H9 (cell line): ENCODE measurements at regions not wholly inside any gene's neighbourhood (a gene's known extent, or its start where the extent isn't known, plus 50 kb on each side); places are given as distances from the start of the nearest gene placed in this dataset.

Experiments used
- DNase-seq: peaks from one replicate; pipeline ENCODE4 v3.0.0-alpha.2; 2017
- H2AFZ ChIP-seq: one replicate; pipeline ENCODE4 v1.6.1; 2013; ENCODE audit warnings: mild to moderate bottlenecking, low read length, control low read depth, moderate library complexity
- H2AK5ac ChIP-seq: 2 replicates; pipeline ENCODE4 v1.6.1; 2013; ENCODE audit warnings: low read length, control low read depth, mixed read lengths; ENCODE audit not compliant: insufficient read length
- H2BK120ac ChIP-seq: one replicate; pipeline ENCODE4 v1.6.1; 2013; ENCODE audit warnings: low read depth, mild to moderate bottlenecking, low read length, control low read depth, inconsistent platforms; ENCODE audit not compliant: poor library complexity, severe bottlenecking
- H2BK12ac ChIP-seq: 2 replicates; pipeline ENCODE4 v1.6.1; 2013; ENCODE audit warnings: low read length, control low read depth, mixed read lengths, low read depth; ENCODE audit not compliant: insufficient read length
- H2BK15ac ChIP-seq: 2 replicates; pipeline ENCODE4 v1.6.1; 2013; ENCODE audit warnings: low read depth, low read length, control low read depth
- H2BK20ac ChIP-seq: one replicate; pipeline ENCODE4 v1.6.1; 2013; ENCODE audit warnings: low read depth, mild to moderate bottlenecking, low read length, control low read depth, inconsistent platforms; ENCODE audit not compliant: poor library complexity, severe bottlenecking
- H2BK5ac ChIP-seq: 2 replicates; pipeline ENCODE4 v1.6.1; 2013; ENCODE audit warnings: low read length, control low read depth, mixed read lengths; ENCODE audit not compliant: insufficient read length
- H3K14ac ChIP-seq: 2 replicates; pipeline ENCODE4 v1.6.1; 2013; ENCODE audit warnings: low read length, control low read depth; ENCODE audit not compliant: insufficient read depth
- H3K18ac ChIP-seq: 2 replicates; pipeline ENCODE4 v1.6.1; 2013; ENCODE audit warnings: low read depth, mild to moderate bottlenecking, mixed read lengths, low read length, control low read depth; ENCODE audit not compliant: insufficient read length
- H3K23ac ChIP-seq: 2 replicates; pipeline ENCODE4 v1.6.1; 2013; ENCODE audit warnings: low read length, control low read depth, mixed read lengths, low read depth; ENCODE audit not compliant: insufficient read length
- H3K23me2 ChIP-seq: 2 replicates; pipeline ENCODE4 v1.6.1; 2013; ENCODE audit warnings: low read depth, mild to moderate bottlenecking, mixed read lengths, low read length, control low read depth; ENCODE audit not compliant: insufficient read length, poor library complexity, severe bottlenecking
- H3K27ac ChIP-seq: 2 replicates; pipeline ENCODE4 v1.5.1; 2013; ENCODE audit warnings: low read length, control low read depth, mixed read lengths, low read depth; ENCODE audit not compliant: insufficient read length
- H3K27me3 ChIP-seq: 2 replicates; pipeline ENCODE4 v1.6.1; 2013; ENCODE audit warnings: low read length, control low read depth, inconsistent platforms; ENCODE audit not compliant: insufficient read depth
- H3K4ac ChIP-seq: 2 replicates; pipeline ENCODE4 v1.6.1; 2013; ENCODE audit warnings: low read depth, mild to moderate bottlenecking, control low read depth, inconsistent platforms, low read length, moderate library complexity
- H3K4me1 ChIP-seq: 2 replicates; pipeline ENCODE4 v1.6.1; 2013; ENCODE audit warnings: low read length, control low read depth, inconsistent platforms; ENCODE audit not compliant: insufficient read depth
- H3K4me2 ChIP-seq: 2 replicates; pipeline ENCODE4 v1.6.1; 2013; ENCODE audit warnings: low read length, control low read depth, mixed read lengths; ENCODE audit not compliant: insufficient read length, insufficient read depth
- H3K56ac ChIP-seq: 2 replicates; pipeline ENCODE4 v1.6.1; 2013; ENCODE audit warnings: low read depth, mild to moderate bottlenecking, mixed read lengths, low read length, control low read depth; ENCODE audit not compliant: insufficient read length
- H3K79me1 ChIP-seq: 2 replicates; pipeline ENCODE4 v1.6.1; 2013; ENCODE audit warnings: low read depth, mild to moderate bottlenecking, moderate library complexity, low read length, control low read depth, inconsistent platforms; ENCODE audit not compliant: insufficient read depth, poor library complexity, severe bottlenecking
- H3K79me2 ChIP-seq: 2 replicates; pipeline ENCODE4 v1.6.1; 2013; ENCODE audit warnings: low read length, control low read depth, inconsistent platforms; ENCODE audit not compliant: insufficient read depth
- H3K9ac ChIP-seq: 2 replicates; pipeline ENCODE4 v1.6.1; 2013; ENCODE audit warnings: low read length, control low read depth, mixed read lengths; ENCODE audit not compliant: insufficient read length; ENCODE audit errors: extremely low read depth
- H3K9me3 ChIP-seq: one replicate; pipeline ENCODE4 v1.6.1; 2013; ENCODE audit warnings: low read depth, low read length, inconsistent platforms; ENCODE audit not compliant: control insufficient read depth
- H3T11ph ChIP-seq: one replicate; pipeline ENCODE4 v1.6.1; 2013; ENCODE audit warnings: mild to moderate bottlenecking, low read length, control low read depth, inconsistent platforms
- H4K20me1 ChIP-seq: one replicate; pipeline ENCODE4 v1.6.1; 2013; ENCODE audit not compliant: control insufficient read depth, insufficient read length, insufficient read depth
- H4K5ac ChIP-seq: 2 replicates; pipeline ENCODE4 v1.6.1; 2013; ENCODE audit warnings: low read depth, mild to moderate bottlenecking, mixed read lengths, low read length, control low read depth; ENCODE audit not compliant: insufficient read length
- H4K8ac ChIP-seq: replicated peaks from 2 replicates; pipeline ENCODE4 v1.6.1; 2013; ENCODE audit warnings: low read length, control low read depth, mixed read lengths, low read depth; ENCODE audit not compliant: insufficient read length
- H4K91ac ChIP-seq: 2 replicates; pipeline ENCODE4 v1.6.1; 2013; ENCODE audit warnings: low read depth, mild to moderate bottlenecking, moderate library complexity, mixed read lengths, low read length, control low read depth; ENCODE audit not compliant: insufficient read length
- H3K27ac Mint-ChIP-seq, 3 experiments: 2 replicates in 2 of 3; 3 replicates in 1 of 3; pipeline ENCODE4 v1.8.0; 2020 to 2021; ENCODE audit warnings: mixed read lengths in 3 of 3, mild to moderate bottlenecking in 1 of 3, moderate library complexity in 1 of 3
- H3K27me3 Mint-ChIP-seq: 2 replicates; pipeline ENCODE4 v1.8.0; 2021; ENCODE audit warnings: low read depth, mild to moderate bottlenecking, moderate library complexity, mixed read lengths
- H3K36me3 Mint-ChIP-seq, 3 experiments: 2 replicates in 2 of 3; 3 replicates in 1 of 3; pipeline ENCODE4 v1.8.0; 2020 to 2021; ENCODE audit warnings: low read depth in 3 of 3, mixed read lengths in 3 of 3; ENCODE audit not compliant: insufficient read depth in 1 of 3
- H3K4me1 Mint-ChIP-seq, 2 experiments: 2 replicates each; pipeline ENCODE4 v1.8.0; 2020; ENCODE audit warnings: mixed read lengths in 2 of 2
- H3K4me3 Mint-ChIP-seq, 2 experiments: 2 replicates in 1 of 2; 3 replicates in 1 of 2; pipeline ENCODE4 v1.8.0; 2020 to 2021; ENCODE audit warnings: mild to moderate bottlenecking in 2 of 2, mixed read lengths in 2 of 2, moderate library complexity in 1 of 2
- H3K9me3 Mint-ChIP-seq, 2 experiments: 2 replicates in 1 of 2; 3 replicates in 1 of 2; pipeline ENCODE4 v1.8.0; 2020; ENCODE audit warnings: mild to moderate bottlenecking in 2 of 2, mixed read lengths in 2 of 2, moderate library complexity in 1 of 2
- CTCF ChIP-seq: fragments of 200-600 bp; sonication (generic); conservative IDR thresholded peaks from 3 replicates; pipeline ENCODE4 v1.8.0; 2021; ENCODE audit warnings: antibody characterized with exemption, mild to moderate bottlenecking
- WGBS: extraction: QIAGEN DNeasy Blood & Tissue Kit; methylation state at CpG from one replicate; pipeline ENCODE4 v1.1.7; 2013; ENCODE audit warnings: missing lambda C conversion rate, low lambda C conversion rate, mixed read lengths; ENCODE audit not compliant: insufficient read length; ENCODE audit errors: extremely low coverage; 5-methylcytosine and 5-hydroxymethylcytosine counted together

GRCh38 chr6:19331089-19331488 lies 506.1 kb upstream of the ID4 start:
- no peak overlapping the region for H3K4ac ChIP-seq
- H3K18ac ChIP-seq: no peak overlapping the region
- H3K14ac ChIP-seq: no peak overlapping the region
- Mint-ChIP-seq H3K36me3 (no peaks in the 10 kb centered on the region), H3K27ac (no peak overlapping the region), H3K4me1 (peaks cover 29 to 35% of the 10 kb centered on the region in 2 experiments), H3K9me3 (no peaks in the 10 kb centered on the region; a peak in 1 of 5 replicates), H3K4me3 (no peak overlapping the region), H3K27me3 (no peaks in the 10 kb centered on the region; the same call in 1 of the 2 replicates)
- no peak overlapping the region for H4K91ac ChIP-seq
- H3K4me1 ChIP-seq: peaks cover 7% of the 10 kb centered on the region; the same call in 1 of the 2 replicates
- no peaks in the 10 kb centered on the region for H3K23me2 ChIP-seq
- no peaks in the 10 kb centered on the region for H3K9me3 ChIP-seq
- no peak overlapping the region for H2BK5ac ChIP-seq
- H2BK12ac ChIP-seq: no peak overlapping the region
- no peak overlapping the region for H2BK15ac ChIP-seq
- no peaks in the 10 kb centered on the region for H3K79me1 ChIP-seq
- no peak overlapping the region for H2AFZ ChIP-seq
- H2BK120ac ChIP-seq: no peak overlapping the region
- no peak for TF ChIP-seq CTCF
- no peak overlapping the region for H2BK20ac ChIP-seq
- no CpG with 5 or more reads among the region's 3 CpGs for WGBS
- H3T11ph ChIP-seq: no peak overlapping the region
- no peaks in the 10 kb centered on the region for H3K27me3 ChIP-seq
- H2AK5ac ChIP-seq: no peak overlapping the region
- no peaks in the 10 kb centered on the region for H4K20me1 ChIP-seq
- H3K23ac ChIP-seq: no peak overlapping the region
- H4K5ac ChIP-seq: no peak overlapping the region
- H3K56ac ChIP-seq: no peak overlapping the region
- no peak for DNase-seq
- H3K4me2 ChIP-seq: no peak overlapping the region
- no peak overlapping the region for H3K9ac ChIP-seq
- H4K8ac ChIP-seq: no peak overlapping the region
- H3K79me2 ChIP-seq: no peaks in the 10 kb centered on the region
- no peak overlapping the region for H3K27ac ChIP-seq
